Ishikawa (cell line): ENCODE measurements at regions not wholly inside any gene's neighbourhood (a gene's known extent, or its start where the extent isn't known, plus 50 kb on each side); places are given as distances from the start of the nearest gene placed in this dataset.

Experiments
- CREB1 ChIP-seq: IDR thresholded peaks from 2 replicates; pipeline ENCODE4 v1.6.1; 2012; ENCODE audit warnings: low read depth
- EP300 ChIP-seq: IDR thresholded peaks from 2 replicates; pipeline ENCODE4 v1.6.1; 2012; ENCODE audit warnings: borderline replicate concordance
- FOXM1 ChIP-seq: IDR thresholded peaks from 2 replicates; pipeline ENCODE4 v1.6.1; 2012; ENCODE audit warnings: low read depth, borderline replicate concordance

GRCh38 chr3:25084016-25084415 is 344.0 kb upstream of the RARB start:
- TF ChIP-seq CREB1, result no peak
- TF ChIP-seq EP300, result no peak
- TF ChIP-seq FOXM1, result no peak
